T-helper 1 cell treated with Interleukin-12 subunit alpha and Interleukin-12 subunit beta and Interleukin-4 antibody, amounts not matched to agents 30 μg/mL and 1 μg/mL, for 36 hours (primary cell): ENCODE measurements at regions not wholly inside any gene's neighbourhood (a gene's known extent, or its start where the extent isn't known, plus 50 kb on each side); places are given as distances from the start of the nearest gene placed in this dataset.

Source experiments
- H3K27ac Mint-ChIP-seq: one replicate; pipeline ENCODE4 v1.8.0; 2021; ENCODE audit warnings: mild to moderate bottlenecking, mixed read lengths
- H3K27me3 Mint-ChIP-seq: one replicate; pipeline ENCODE4 v1.8.0; 2021; ENCODE audit warnings: low read depth, mixed read lengths
- H3K36me3 Mint-ChIP-seq: one replicate; pipeline ENCODE4 v1.8.0; 2021; ENCODE audit warnings: low read depth, mixed read lengths
- H3K4me1 Mint-ChIP-seq: one replicate; pipeline ENCODE4 v1.8.0; 2021; ENCODE audit warnings: low read depth, mixed read lengths
- H3K4me3 Mint-ChIP-seq: one replicate; pipeline ENCODE4 v1.8.0; 2021; ENCODE audit warnings: mild to moderate bottlenecking, moderate library complexity, mixed read lengths
- H3K9me3 Mint-ChIP-seq: one replicate; pipeline ENCODE4 v1.8.0; 2021; ENCODE audit warnings: mixed read lengths

DNA sequence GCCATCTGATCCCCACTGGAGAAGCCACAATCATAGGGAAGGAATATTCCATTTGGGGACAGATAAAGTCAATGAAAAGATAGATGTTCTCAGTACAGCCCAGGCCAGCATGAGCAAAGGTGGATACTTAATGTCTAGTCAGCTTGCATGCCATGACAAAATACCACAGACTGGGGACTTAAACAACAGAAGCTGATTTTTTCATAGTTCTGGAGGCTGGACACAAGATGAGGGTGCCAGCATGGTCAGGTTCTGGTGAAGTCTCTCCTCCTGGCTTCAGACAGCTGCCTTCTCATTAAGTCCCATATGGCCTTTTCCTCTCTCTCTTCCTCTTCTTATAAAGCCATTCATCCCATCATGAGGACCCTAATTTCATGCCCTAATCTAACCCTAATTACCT lies 116.1 kb upstream of the CYP1B1 start:
- Mint-ChIP-seq H3K4me3 (no peak overlapping the region), H3K27me3 (peaks cover 12% of the 10 kb centered on the region), H3K36me3 (peaks cover 3% of the 10 kb centered on the region), H3K4me1 (peaks cover 13% of the 10 kb centered on the region), H3K9me3 (no peaks in the 10 kb centered on the region), H3K27ac (no peak overlapping the region)

DNA sequence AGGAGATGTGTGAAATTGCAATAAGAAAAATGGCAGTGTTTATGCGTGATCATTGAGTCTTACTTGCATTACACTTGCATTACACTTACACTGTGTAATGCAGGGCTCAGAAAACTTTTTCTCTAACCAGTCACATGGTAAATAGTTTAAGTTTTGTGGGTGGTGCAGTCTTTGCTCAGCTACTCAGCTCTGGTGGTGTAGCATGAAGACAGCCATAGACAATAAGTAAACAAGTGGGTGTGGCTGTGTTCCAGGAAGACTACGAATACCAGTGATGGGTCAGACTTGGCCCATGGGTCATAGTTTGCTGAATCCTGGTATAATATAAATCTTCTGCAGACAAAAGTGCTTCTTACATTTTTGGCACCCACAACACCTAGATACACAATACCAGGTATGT lies 115.6 kb upstream of the CYP1B1 start:
- H3K4me3 Mint-ChIP-seq, result no peak overlapping the region
- H3K4me1 Mint-ChIP-seq, result peaks cover 13% of the 10 kb centered on the region
- H3K27ac Mint-ChIP-seq, result no peak overlapping the region
- no peaks in the 10 kb centered on the region for H3K9me3 Mint-ChIP-seq
- H3K36me3 Mint-ChIP-seq, result peaks cover 3% of the 10 kb centered on the region
- peaks cover 14% of the 10 kb centered on the region for H3K27me3 Mint-ChIP-seq

DNA sequence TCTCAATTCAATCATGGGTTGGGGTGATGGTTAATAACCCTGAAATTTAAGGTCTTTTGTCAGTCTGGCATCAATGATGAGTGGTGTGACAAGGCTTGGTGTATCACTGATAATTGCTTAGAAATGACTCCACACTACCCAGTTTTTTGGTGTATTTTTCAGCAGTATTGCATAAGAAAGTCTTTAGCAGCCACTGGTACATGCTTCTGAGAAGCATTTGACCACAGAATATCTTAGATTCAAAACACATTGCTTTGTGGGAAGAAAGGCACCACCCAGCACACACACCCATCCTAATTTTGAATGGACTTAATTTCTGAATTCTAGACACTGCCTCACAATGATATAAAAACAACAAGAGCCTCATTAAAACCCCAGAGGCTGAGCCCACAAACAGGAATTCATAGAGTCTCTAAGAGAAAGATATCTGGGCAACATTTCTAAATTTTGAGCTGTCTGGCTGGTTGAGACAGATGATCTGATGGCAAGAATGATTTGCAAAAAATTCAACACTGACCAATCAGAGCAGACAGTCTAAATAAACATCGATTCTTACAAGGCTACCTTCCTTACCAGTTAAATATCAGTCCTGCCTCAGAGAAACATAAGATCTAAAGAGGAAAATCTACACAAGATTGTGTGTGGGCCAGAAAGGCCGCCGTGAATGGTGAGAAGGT lies 114.7 kb upstream of the CYP1B1 start:
- H3K27ac Mint-ChIP-seq, result no peak overlapping the region
- H3K27me3 Mint-ChIP-seq, result peaks cover 14% of the 10 kb centered on the region
- peaks cover 17% of the 10 kb centered on the region for H3K4me1 Mint-ChIP-seq
- H3K4me3 Mint-ChIP-seq, result no peak overlapping the region
- no peaks in the 10 kb centered on the region for H3K9me3 Mint-ChIP-seq
- peaks cover 3% of the 10 kb centered on the region for H3K36me3 Mint-ChIP-seq

DNA sequence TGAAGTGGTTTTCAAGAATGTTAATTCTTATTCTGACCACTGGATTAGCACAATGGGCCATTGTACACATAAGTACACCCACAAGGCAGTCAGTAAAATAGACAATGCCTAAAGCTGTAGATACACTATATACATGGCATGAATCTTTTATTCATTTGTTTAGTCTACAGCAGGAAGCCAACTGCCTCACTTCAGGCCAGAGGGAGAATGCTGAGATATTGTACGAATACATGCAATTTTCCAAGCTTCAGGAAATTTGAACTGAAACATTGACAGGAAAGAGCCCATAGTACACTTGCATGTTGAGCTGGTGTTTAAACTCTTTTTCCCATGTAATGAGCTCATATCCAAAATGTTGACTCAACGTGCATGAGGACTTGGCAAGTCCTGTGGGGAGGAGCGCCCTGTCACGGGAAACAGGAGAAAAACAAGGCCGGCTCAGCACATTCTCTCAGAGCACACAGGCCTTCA lies 111.6 kb upstream of the CYP1B1 start:
- H3K9me3 Mint-ChIP-seq, result no peaks in the 10 kb centered on the region
- peaks cover 3% of the 10 kb centered on the region for H3K36me3 Mint-ChIP-seq
- H3K4me3 Mint-ChIP-seq, result no peak overlapping the region
- no peak overlapping the region for H3K27ac Mint-ChIP-seq
- peaks cover 26% of the 10 kb centered on the region for H3K27me3 Mint-ChIP-seq
- H3K4me1 Mint-ChIP-seq, result peaks cover 28% of the 10 kb centered on the region

DNA sequence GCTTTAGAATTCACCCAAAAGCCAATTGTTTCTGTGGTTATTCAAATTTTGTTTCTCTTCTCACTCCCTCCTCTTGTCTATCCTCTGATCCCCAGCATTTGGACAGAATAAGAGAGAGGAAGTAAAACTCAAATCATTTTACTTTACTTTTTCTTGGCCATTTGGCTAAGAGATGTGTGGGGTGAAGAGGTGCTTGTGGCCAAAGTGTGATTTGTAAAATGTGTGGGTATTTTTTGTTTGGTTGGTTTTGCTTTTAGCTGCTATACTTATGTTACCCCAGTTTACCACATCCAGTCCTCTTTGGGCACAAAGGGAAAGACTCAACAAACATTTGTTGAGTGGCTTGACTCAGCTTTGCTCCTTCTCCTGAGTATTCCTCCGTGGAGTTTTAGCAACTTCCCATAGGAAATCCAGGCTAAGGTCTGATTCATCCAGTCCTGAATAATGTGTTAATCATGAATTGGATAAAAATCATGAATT lies 109.1 kb upstream of the CYP1B1 start:
- Mint-ChIP-seq H3K36me3 (no peaks in the 10 kb centered on the region), H3K27ac (no peak overlapping the region), H3K4me3 (peak overlapping the region; percentile 17), H3K4me1 (peaks cover 20% of the 10 kb centered on the region), H3K27me3 (peaks cover 34% of the 10 kb centered on the region), H3K9me3 (no peaks in the 10 kb centered on the region)

DNA sequence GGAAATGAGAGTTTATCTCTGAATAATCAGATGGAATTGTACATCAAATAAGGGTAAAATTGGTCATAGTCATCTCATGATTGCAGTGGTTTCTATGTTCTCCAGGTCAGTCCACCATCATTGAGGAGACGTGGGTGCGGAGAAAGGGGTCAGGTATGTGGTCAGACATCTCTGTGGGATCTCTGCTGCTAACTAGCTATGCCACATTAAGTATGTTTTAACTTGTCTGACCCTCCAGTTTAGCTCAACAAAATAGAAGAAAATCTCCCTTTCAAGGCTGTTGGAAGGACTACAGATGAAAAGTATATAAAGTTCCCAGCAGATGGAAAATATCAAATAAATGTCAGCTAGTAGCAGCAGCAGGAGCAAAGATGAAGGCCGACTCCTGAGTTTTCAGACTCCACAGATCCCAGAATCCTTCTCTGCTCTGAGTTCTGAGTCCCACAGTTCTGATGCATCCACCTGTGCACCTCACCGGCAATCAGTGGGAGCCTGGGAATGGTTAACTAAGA lies 106.6 kb upstream of the CYP1B1 start:
- Mint-ChIP-seq H3K27me3 (peaks cover 40% of the 10 kb centered on the region), H3K4me1 (peaks cover 18% of the 10 kb centered on the region), H3K27ac (no peak overlapping the region), H3K36me3 (no peaks in the 10 kb centered on the region), H3K9me3 (no peaks in the 10 kb centered on the region), H3K4me3 (no peak overlapping the region)

DNA sequence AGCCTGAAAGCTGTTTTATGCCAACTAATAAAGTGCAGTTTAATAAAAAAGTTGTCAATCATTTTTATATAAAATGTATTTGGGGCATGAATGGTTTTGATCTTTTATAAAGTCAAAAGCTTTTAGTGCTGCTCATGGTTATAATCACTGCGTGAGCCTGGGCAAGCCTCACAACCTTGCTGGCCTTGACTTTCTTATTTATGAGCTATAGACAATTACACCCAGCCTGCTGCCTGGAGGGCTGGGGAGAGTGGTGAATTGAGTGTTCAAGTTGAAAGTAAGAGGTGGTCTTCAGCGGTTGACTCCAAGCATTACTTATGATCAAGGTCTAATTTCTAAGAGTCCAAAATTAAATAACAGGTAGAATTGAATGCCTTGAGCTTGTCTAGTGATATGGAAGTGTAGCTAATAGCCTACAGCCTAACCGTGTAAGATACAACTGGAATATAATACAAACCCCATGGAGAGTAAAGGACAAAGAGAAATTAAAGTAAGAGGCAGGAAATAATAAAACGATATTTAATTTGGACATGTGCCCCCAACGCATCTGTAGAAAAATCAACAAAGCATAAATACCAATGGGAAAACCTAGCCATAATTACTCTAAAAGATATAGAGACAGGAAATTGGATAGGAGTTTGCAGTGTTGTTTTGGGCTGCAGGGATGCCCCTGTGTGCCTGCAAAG lies 106.0 kb upstream of the CYP1B1 start:
- no peak overlapping the region for H3K27ac Mint-ChIP-seq

DNA sequence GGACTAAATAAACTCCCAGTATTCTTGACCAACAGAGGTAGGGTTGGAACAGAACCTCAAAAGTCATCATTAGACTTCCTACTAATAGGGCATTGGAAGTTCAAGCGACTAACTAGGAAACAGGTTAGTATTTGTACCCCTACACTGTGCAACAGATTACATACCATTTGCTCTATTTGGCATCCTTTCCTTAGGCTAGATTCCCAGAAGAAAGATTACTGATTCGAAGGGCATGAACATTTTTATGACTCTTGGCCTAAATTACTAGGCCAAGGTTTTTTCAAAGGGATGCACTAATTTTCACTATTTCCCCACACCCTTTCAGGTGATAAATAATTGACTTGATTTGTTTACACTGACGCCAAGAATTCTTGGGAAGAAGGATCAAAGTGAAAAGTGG lies 104.8 kb upstream of the CYP1B1 start:
- Mint-ChIP-seq H3K36me3 (no peaks in the 10 kb centered on the region), H3K9me3 (no peaks in the 10 kb centered on the region), H3K27me3 (peaks cover 32% of the 10 kb centered on the region), H3K4me3 (no peak overlapping the region), H3K27ac (no peak overlapping the region), H3K4me1 (peaks cover 14% of the 10 kb centered on the region)

More for the DNA sequence above, 106.0 kb upstream of the CYP1B1 start:
- H3K36me3 Mint-ChIP-seq, result no peaks in the 10 kb centered on the region
- peaks cover 36% of the 10 kb centered on the region for H3K27me3 Mint-ChIP-seq
- H3K9me3 Mint-ChIP-seq, result no peaks in the 10 kb centered on the region
- H3K4me1 Mint-ChIP-seq, result peaks cover 18% of the 10 kb centered on the region
- no peak overlapping the region for H3K4me3 Mint-ChIP-seq

DNA sequence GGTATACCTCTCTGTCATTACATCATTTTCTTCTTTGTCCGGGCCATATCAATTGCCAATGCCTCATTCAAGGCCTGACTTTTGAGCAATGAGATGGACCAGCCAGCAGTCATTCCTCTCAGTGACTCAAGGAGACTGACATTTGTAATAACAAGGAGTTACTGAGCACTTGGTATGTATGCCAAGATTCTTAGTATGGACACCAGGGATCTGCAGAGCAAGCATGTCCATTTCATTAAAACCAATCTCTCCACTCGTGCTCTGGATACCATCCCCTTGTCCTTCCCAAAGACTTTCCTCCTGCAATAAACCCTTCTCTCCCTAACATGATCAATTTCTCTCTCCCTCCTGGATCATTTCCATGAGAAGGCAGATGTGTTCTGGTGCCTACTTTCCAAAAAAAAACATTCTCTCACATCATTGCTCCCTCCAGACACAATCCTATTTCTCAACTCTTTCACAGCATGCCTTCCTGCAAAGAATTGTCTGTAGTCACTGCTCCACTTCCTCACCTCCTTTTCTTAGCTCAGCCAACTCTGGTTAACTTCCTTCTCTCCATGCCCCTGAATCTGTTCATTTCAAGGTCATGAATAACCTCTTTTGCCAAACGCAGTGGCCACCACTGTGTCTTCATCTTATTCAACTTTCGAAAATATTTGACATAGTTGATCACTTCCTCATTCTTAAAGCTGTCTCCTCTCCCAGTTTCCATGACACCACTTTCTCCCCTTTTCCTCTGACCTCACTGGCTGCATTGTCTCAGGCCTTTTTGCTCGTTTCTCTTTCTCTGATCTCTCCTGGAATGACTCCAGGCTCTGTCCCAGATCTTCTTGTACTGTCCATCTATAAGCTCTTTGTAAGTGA lies 102.8 kb upstream of the CYP1B1 start:
- H3K9me3 Mint-ChIP-seq, result no peaks in the 10 kb centered on the region
- peaks cover 36% of the 10 kb centered on the region for H3K27me3 Mint-ChIP-seq
- no peaks in the 10 kb centered on the region for H3K36me3 Mint-ChIP-seq
- H3K27ac Mint-ChIP-seq, result no peak overlapping the region
- no peak overlapping the region for H3K4me3 Mint-ChIP-seq
- H3K4me1 Mint-ChIP-seq, result peaks cover 3% of the 10 kb centered on the region

DNA sequence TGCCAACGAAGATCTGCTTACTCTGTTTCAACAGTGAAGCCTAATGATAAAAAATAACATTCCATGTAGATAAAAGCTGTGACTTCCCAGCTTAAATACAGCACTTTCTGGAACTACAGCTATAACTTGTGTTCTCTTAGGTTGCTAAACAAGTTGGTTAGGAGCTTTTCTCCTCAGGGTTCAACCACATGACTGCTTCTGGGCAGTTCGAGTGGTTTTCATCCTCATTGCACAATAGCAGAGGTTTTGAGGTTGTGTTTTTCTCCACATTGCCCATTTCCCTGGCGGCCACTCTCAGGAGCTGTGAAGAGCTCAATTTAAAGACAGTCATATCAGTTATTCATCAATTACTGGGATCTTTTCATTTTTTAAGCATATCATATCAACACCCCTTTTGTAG lies 102.2 kb upstream of the CYP1B1 start:
- no peaks in the 10 kb centered on the region for H3K36me3 Mint-ChIP-seq
- peaks cover 34% of the 10 kb centered on the region for H3K27me3 Mint-ChIP-seq
- H3K27ac Mint-ChIP-seq, result no peak overlapping the region
- peaks cover 3% of the 10 kb centered on the region for H3K4me1 Mint-ChIP-seq
- no peak overlapping the region for H3K4me3 Mint-ChIP-seq
- H3K9me3 Mint-ChIP-seq, result no peaks in the 10 kb centered on the region

DNA sequence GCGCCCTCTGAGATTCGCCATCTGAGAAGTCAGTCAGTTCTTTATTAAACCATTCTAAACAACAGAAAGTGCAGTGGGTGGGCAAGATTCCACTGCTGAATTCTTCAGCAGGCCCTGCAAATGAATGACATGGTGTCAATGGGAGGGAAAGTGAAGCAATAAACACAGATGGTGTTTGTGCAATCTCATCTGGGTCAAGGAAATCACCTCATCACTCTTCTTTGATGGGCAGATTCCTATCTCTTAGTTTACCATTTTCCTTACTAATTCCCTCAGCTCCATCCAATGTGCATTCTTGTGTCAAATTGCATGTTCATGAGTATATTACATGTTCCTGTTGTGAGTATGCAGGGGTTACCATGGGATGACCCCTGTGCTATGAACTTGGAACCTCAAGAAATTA lies 100.7 kb upstream of the CYP1B1 start:
- H3K27me3 Mint-ChIP-seq, result peaks cover 33% of the 10 kb centered on the region
- H3K4me1 Mint-ChIP-seq, result peaks cover 3% of the 10 kb centered on the region
- H3K27ac Mint-ChIP-seq, result no peak overlapping the region
- H3K36me3 Mint-ChIP-seq, result peaks cover 5% of the 10 kb centered on the region
- no peak overlapping the region for H3K4me3 Mint-ChIP-seq
- no peaks in the 10 kb centered on the region for H3K9me3 Mint-ChIP-seq

DNA sequence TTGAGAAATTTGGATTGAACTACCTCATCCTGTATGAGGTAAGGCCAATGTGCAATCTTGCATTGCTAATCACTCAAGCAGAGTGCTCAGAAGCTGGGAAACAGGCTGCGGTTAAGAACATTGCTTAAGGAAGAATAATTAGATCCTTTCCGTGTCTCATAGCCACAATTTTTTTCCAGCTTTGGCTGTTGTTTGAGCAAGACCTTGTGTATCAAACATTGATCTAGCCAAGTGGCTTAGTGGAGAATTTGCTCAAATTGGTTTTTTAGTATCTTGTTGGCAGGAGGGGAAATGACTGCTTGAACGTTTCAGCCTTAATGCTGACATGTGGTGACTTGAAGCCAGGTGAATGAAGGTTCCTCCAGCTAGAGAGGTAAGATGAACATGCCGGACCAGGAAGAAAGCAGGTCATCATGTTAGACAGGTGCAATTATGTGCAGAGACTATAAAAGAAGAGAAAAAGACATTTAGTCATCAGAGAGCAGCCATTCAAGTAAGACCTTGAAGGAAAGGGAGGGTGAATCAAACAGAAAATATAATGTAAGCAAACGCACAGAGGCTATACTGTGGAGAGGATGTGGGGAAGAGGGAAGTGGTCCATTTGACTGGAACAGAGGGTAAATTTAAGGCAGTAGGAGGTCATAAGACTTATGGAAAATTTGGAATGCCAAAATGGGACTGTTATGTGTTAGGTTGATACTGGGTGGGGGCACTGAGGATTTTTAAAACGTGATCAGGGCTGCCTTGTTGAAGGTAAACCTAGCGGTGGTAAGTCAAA lies 98.9 kb upstream of the CYP1B1 start:
- Mint-ChIP-seq H3K4me3 (no peak overlapping the region), H3K4me1 (peaks cover 3% of the 10 kb centered on the region), H3K9me3 (no peaks in the 10 kb centered on the region), H3K27ac (no peak overlapping the region), H3K36me3 (peaks cover 5% of the 10 kb centered on the region), H3K27me3 (peaks cover 33% of the 10 kb centered on the region)

DNA sequence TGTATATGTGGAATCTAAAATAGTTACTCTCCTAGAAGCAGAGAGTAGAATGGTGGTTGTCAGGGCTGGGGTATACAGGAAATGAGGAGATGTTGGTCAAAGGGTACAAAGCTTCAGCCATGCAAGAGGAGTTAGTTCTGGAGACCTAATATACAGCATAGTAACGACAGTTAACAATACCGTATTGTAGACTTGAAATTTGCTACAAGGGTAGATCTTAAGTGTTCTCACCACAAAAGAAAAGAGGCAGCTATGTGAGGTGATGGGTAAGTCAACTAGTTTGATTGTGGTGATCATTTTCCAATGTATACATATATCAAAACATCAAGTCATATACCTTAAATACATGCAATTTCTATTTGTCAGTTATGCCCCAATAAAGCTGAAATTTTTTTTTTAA lies 98.2 kb upstream of the CYP1B1 start:
- H3K27ac Mint-ChIP-seq, result no peak overlapping the region

DNA sequence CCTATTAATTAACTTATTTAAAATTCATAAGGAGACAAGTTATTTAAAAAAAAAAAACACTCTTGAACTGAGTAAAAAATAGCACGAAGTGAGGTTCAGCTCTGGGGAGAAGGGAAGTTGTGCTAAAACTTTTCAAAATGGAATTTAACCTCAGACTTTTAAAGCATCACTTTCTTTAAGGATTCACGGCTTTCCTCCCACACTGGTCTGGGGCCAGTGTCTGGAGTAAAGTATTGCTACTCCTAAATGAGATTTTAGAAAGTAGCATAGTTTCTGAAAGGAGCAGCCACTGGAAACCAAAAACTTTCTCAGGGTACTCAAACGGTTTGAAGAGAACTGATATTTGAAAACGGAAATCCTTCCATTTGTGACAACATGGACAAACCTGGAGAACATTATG lies 97.7 kb upstream of the CYP1B1 start:
- Mint-ChIP-seq H3K36me3 (peaks cover 5% of the 10 kb centered on the region), H3K27me3 (peaks cover 28% of the 10 kb centered on the region), H3K27ac (no peak overlapping the region), H3K4me1 (peaks cover 6% of the 10 kb centered on the region), H3K9me3 (no peaks in the 10 kb centered on the region), H3K4me3 (no peak overlapping the region)

More for the DNA sequence above, 98.2 kb upstream of the CYP1B1 start:
- peaks cover 32% of the 10 kb centered on the region for H3K27me3 Mint-ChIP-seq
- H3K4me3 Mint-ChIP-seq, result no peak overlapping the region
- H3K4me1 Mint-ChIP-seq, result peaks cover 3% of the 10 kb centered on the region
- peaks cover 5% of the 10 kb centered on the region for H3K36me3 Mint-ChIP-seq
- no peaks in the 10 kb centered on the region for H3K9me3 Mint-ChIP-seq
